ENCODE measurements at regions not wholly inside any gene's neighbourhood (a gene's known extent, or its start where the extent isn't known, plus 50 kb on each side); places are given as distances from the start of the nearest gene placed in this dataset.
"Not testable (repeated sequence)": the region's sequence is repeated elsewhere in the genome, so short reads cannot be mapped to it uniquely, and the experiment has no call there.

GRCh38 chr5:63554191-63554590 is 408.1 kb downstream of the HTR1A start:
- DNase-seq, result no peak

GRCh38 chr5:63553073-63553472 is 409.2 kb downstream of the HTR1A start:
- no peak for DNase-seq

- DNase-seq, result no peak
Measured at GRCh38 chr5:63535840-63536602, 426.2 kb downstream of the HTR1A start.

- no peak for DNase-seq
Measured at GRCh38 chr5:63524281-63524680, 438.0 kb downstream of the HTR1A start.

GRCh38 chr5:63516006-63516405 is 446.2 kb downstream of the HTR1A start:
- no peak for DNase-seq

GRCh38 chr5:63500242-63500641 is 462.0 kb downstream of the HTR1A start:
- no peak for DNase-seq

- DNase-seq, result no peak
Measured at GRCh38 chr5:63495225-63495624, 467.0 kb downstream of the HTR1A start.

- DNase-seq, result no peak
Measured at GRCh38 chr5:63483338-63483737, 478.9 kb downstream of the HTR1A start.

- DNase-seq, result no peak
Measured at GRCh38 chr5:63473335-63473967, 488.8 kb downstream of the HTR1A start.

GRCh38 chr5:63456279-63456678 is 506.0 kb downstream of the HTR1A start:
- DNase-seq, result no peak

GRCh38 chr5:63451188-63451587 is 511.1 kb downstream of the HTR1A start:
- no peak for DNase-seq

GRCh38 chr5:63439537-63439936 is 522.7 kb downstream of the HTR1A start:
- no peak for DNase-seq

GRCh38 chr5:63409737-63410136 is 552.5 kb downstream of the HTR1A start:
- DNase-seq, result no peak

- DNase-seq, result no peak
Measured at GRCh38 chr5:63408984-63409383, 553.3 kb downstream of the HTR1A start.

- DNase-seq, result peak; percentile 13
Measured at GRCh38 chr5:63401436-63402046, 560.7 kb downstream of the HTR1A start.

- DNase-seq, result no peak
Measured at GRCh38 chr5:63400079-63400478, 562.2 kb downstream of the HTR1A start.

- DNase-seq, result no peak
Measured at GRCh38 chr5:63398346-63398745, 563.9 kb downstream of the HTR1A start.

GRCh38 chr5:63388188-63388587 is 574.1 kb downstream of the HTR1A start:
- not testable (repeated sequence) for DNase-seq

GRCh38 chr5:63375851-63376250 is 586.4 kb downstream of the HTR1A start:
- DNase-seq, result no peak

- DNase-seq, result no peak
Measured at GRCh38 chr5:63374085-63374484, 588.2 kb downstream of the HTR1A start.

- no peak for DNase-seq
Measured at GRCh38 chr5:63351164-63351563, 611.1 kb downstream of the HTR1A start.

- DNase-seq, result no peak
Measured at GRCh38 chr5:63346451-63346850, 615.8 kb downstream of the HTR1A start.

GRCh38 chr5:63341442-63341841 is 620.8 kb downstream of the HTR1A start:
- DNase-seq, result no peak

- no peak for DNase-seq
Measured at GRCh38 chr5:63323926-63324325, 638.3 kb downstream of the HTR1A start.
